Activated naive CD4-positive, alpha-beta T cell treated with anti-CD3 and anti-CD28 coated beads for 36 hours (primary cell): ENCODE measurements at regions not wholly inside any gene's neighbourhood (a gene's known extent, or its start where the extent isn't known, plus 50 kb on each side); places are given as distances from the start of the nearest gene placed in this dataset.

Experiments
- CTCF ChIA-PET: fragments of 350-600 bp; sonication (Branson Sonifier 250); formaldehyde crosslinking; loops from one replicate; lab custom pipeline; 2021; ENCODE audit warnings: antibody characterized with exemption; lab: Charles Lee
- DNase-seq: peaks from one replicate; pipeline ENCODE4 v3.0.0-alpha.2; 2020
- H3K27ac Mint-ChIP-seq: one replicate; pipeline ENCODE4 v1.8.0; 2021; ENCODE audit warnings: mild to moderate bottlenecking, mixed read lengths
- H3K27me3 Mint-ChIP-seq: one replicate; pipeline ENCODE4 v1.8.0; 2021; ENCODE audit warnings: low read depth, mixed read lengths
- H3K36me3 Mint-ChIP-seq: one replicate; pipeline ENCODE4 v1.8.0; 2021; ENCODE audit warnings: low read depth, mixed read lengths
- H3K4me1 Mint-ChIP-seq: one replicate; pipeline ENCODE4 v1.8.0; 2021; ENCODE audit warnings: low read depth, mixed read lengths
- H3K4me3 Mint-ChIP-seq: one replicate; pipeline ENCODE4 v1.8.0; 2021; ENCODE audit warnings: mild to moderate bottlenecking, moderate library complexity, mixed read lengths
- H3K9me3 Mint-ChIP-seq: one replicate; pipeline ENCODE4 v1.8.0; 2021; ENCODE audit warnings: mixed read lengths
- intact Hi-C: fragments of 100-400 bp; cut with micrococcal nuclease; formaldehyde crosslinking; loops from one replicate; pipeline ENCODE4 v1.15.1; 2023

DNA sequence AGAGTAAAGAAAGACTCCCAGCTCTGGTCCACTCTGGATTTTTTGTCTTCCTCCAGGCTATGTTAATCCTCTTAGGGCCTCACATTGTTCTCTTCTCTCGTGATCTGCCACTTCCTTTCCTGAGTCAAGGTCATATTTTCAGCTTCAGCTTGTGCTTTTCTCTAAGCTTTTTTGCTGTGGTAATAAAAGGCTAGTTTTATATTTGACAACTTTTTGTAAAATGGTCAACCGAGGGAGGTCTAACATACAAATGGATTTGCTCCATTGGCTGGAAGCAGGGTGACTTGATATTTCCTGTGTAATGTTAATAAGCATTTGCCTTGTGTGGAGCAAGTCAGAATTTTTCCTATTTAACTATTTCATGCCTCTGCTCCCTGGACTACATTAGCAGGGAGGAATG is 239.7 kb downstream of the RAB28 start:
- CTCF ChIA-PET: no interaction called here
- intact Hi-C loops: no loop called here
- peaks cover 28% of the 10 kb centered on the region for H3K9me3 Mint-ChIP-seq

DNA sequence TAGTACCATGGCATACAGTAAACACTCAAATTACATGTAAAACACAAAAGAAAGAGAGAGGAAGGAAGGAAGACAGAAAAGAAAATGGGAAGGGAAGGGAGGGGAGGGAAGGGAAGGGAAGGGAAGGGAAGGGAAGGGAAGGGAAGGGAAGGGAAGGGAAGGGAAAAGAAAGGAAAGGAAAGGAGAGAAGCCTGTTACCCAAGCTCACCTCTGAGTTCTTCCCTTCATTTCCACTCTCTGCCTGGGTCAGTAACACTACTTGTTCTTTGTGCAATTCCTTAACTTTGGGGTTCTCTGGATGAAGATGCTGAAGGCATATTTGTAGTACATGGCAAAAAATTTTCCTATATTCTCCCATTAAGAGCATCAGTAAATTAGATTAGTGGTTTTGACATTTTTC is 241.0 kb downstream of the RAB28 start:
- no peak overlapping the region for H3K4me3 Mint-ChIP-seq
- no peak overlapping the region for H3K27ac Mint-ChIP-seq
- peaks cover 18% of the 10 kb centered on the region for H3K9me3 Mint-ChIP-seq
- peaks cover 10% of the 10 kb centered on the region for H3K36me3 Mint-ChIP-seq
- no peak for DNase-seq
- intact Hi-C loops: no loop called here
- H3K4me1 Mint-ChIP-seq: no peaks in the 10 kb centered on the region
- CTCF ChIA-PET: interaction anchor here (0.6 kb wide), 1 partner anchor 471 kb away, joined by 4 read pairs; no protein-coding TSS in a partner anchor
- H3K27me3 Mint-ChIP-seq: no peaks in the 10 kb centered on the region

More for the DNA sequence above, 239.7 kb downstream of the RAB28 start:
- Mint-ChIP-seq H3K27ac (no peak overlapping the region), H3K4me3 (no peak overlapping the region), H3K36me3 (peaks cover 13% of the 10 kb centered on the region), H3K27me3 (no peaks in the 10 kb centered on the region), H3K4me1 (no peaks in the 10 kb centered on the region)
- no peak for DNase-seq

DNA sequence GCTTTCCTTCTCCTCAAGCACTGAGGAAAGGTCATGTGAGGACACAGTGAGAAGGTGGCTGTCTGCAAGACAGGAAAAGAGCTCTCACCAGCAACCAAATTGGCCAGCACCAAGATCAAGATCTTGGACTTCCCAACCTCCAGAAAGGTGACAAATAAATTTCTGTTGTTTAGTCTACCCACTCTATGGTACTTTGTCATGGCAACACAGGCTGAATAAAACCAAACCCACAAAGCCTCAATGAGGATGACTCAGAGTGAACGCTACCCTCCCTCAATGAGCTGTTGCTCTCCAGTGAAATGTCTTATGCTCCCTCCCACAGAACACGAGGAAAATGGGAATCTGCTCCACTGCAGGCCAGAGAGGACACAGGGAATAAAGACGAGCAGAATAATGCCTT is 244.1 kb downstream of the RAB28 start:
- Mint-ChIP-seq H3K4me3 (no peak overlapping the region), H3K4me1 (no peaks in the 10 kb centered on the region), H3K27me3 (no peaks in the 10 kb centered on the region), H3K36me3 (no peaks in the 10 kb centered on the region), H3K27ac (no peak overlapping the region), H3K9me3 (no peaks in the 10 kb centered on the region)
- DNase-seq: no peak
- CTCF ChIA-PET: no interaction called here
- intact Hi-C loops: no loop called here

DNA sequence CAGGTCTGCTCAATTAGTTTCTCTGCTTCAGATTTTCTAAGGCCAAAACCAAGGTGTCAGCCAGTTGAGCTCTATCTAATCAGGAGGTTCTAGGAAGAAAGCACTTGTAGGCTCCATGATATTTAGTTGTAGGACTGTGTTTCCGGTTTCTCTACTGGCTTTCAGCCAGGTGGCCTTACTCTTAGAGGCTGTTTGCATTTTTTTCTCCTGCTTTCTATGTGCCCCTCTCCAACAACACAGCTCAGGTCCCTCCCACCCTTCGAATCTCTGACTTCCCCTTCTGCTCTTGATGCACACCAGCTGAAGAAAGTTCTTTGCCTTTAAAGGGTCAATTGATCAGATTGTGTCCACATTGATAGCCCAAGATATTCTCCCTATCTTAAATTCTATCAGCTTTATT is 245.2 kb downstream of the RAB28 start:
- Mint-ChIP-seq H3K4me1 (no peaks in the 10 kb centered on the region), H3K27ac (no peak overlapping the region), H3K27me3 (no peaks in the 10 kb centered on the region), H3K9me3 (peaks cover 2% of the 10 kb centered on the region), H3K4me3 (no peak overlapping the region), H3K36me3 (peaks cover 3% of the 10 kb centered on the region)
- intact Hi-C loops: no loop called here
- no peak for DNase-seq
- CTCF ChIA-PET: no interaction called here

DNA sequence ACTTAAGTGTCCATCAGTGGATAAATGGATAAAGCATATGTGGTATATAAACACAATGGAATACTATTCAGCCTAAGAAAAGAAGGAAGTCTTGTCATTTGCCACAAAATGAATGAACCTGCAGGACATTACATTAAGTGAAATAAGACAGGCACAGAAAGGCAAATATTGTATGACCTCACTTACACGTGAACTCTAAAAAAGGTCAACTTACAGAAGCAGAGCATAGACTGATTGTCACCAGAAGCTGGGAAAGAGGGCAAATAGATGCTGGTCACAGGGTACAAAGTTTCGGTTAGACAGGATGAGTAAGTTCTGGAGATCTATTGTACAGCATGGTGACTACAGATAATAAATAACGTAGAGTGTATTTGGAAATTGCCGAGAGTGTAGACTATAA is 247.7 kb downstream of the RAB28 start:
- CTCF ChIA-PET: no interaction called here
- peaks cover 15% of the 10 kb centered on the region for H3K9me3 Mint-ChIP-seq
- no peaks in the 10 kb centered on the region for H3K27me3 Mint-ChIP-seq
- DNase-seq: no peak
- H3K36me3 Mint-ChIP-seq: peaks cover 3% of the 10 kb centered on the region
- intact Hi-C loops: no loop called here
- no peak overlapping the region for H3K4me3 Mint-ChIP-seq
- H3K27ac Mint-ChIP-seq: no peak overlapping the region
- H3K4me1 Mint-ChIP-seq: no peaks in the 10 kb centered on the region

DNA sequence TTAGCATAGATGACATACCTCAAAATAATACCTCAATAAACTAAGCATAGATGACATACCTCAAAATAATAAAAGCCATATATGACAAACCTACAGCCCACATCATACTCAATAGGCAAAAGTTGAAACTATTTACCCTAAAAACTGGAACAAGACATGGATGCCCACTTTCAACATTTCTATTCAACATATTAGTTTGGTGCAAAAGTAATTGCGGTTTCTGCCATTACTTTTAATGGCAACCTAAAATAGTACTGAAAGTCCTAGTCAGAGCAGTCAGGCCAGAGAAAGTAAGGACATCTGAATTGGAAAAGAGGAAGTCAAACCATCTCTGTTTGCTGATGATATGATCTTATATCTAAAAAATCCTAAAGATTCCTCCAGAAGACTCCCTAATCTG is 250.4 kb downstream of the RAB28 start:
- no peak for DNase-seq
- Mint-ChIP-seq H3K36me3 (peaks cover 16% of the 10 kb centered on the region), H3K27ac (no peak overlapping the region), H3K9me3 (peaks cover 28% of the 10 kb centered on the region), H3K4me1 (no peaks in the 10 kb centered on the region), H3K4me3 (no peak overlapping the region), H3K27me3 (no peaks in the 10 kb centered on the region)
- intact Hi-C loops: no loop called here
- CTCF ChIA-PET: no interaction called here

DNA sequence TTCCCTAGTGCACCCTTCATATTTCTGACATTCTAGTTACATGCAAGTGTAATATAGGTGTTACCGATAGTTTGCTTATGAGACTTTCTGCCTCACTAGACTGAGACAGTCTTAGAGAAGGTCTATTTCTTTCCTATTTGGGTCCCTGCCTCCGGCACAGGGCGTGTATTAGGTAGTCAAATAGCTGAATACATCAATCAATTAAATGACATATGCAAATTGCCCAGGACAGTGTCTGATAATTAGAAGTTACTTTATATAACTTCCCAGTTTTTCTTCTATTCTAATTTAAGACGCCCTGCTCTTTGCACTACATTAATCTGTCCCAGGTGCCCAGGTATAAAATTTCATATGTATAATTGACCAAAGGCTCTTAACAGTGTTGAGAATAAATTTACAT is 264.2 kb downstream of the RAB28 start:
- Mint-ChIP-seq H3K36me3 (peaks cover 5% of the 10 kb centered on the region), H3K4me1 (no peaks in the 10 kb centered on the region), H3K27ac (no peak overlapping the region), H3K4me3 (no peak overlapping the region), H3K27me3 (no peaks in the 10 kb centered on the region), H3K9me3 (peaks cover 9% of the 10 kb centered on the region)
- no peak for DNase-seq
- intact Hi-C loops: no loop called here
- CTCF ChIA-PET: no interaction called here

DNA sequence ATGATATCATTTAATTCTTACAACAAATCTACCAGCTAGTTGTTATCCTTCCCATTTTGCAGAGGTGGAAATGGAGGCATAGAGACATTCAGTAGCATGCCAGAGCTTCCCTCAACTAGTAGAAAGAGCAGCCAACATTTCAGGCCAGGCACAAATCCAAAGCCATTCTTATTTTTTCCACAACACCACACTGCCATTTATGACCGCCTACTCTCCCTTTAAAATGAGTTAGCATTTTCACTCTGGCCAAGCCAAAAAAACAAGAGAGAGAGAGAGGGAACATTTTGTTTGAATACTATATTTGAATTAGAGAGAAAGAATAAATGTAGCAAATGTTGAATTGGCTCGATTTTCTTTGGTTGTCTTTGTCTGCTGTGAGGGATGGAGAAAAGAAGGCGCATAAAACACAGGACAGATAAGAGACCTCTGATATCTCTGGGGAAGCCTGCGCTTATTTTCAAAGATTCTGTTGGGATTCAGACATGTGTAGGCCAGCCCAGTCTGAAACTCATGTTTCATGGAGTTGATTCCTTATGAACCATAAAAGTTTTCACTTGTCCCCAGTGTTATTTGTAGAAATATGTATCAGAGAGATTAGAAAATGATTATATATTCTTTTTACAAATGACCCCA is 265.7 kb downstream of the RAB28 start:
- CTCF ChIA-PET: no interaction called here
- H3K36me3 Mint-ChIP-seq: peaks cover 5% of the 10 kb centered on the region
- no peaks in the 10 kb centered on the region for H3K4me1 Mint-ChIP-seq
- no peak for DNase-seq
- no peaks in the 10 kb centered on the region for H3K27me3 Mint-ChIP-seq
- no peak overlapping the region for H3K27ac Mint-ChIP-seq
- intact Hi-C loops: no loop called here
- H3K9me3 Mint-ChIP-seq: peaks cover 9% of the 10 kb centered on the region
- no peak overlapping the region for H3K4me3 Mint-ChIP-seq

DNA sequence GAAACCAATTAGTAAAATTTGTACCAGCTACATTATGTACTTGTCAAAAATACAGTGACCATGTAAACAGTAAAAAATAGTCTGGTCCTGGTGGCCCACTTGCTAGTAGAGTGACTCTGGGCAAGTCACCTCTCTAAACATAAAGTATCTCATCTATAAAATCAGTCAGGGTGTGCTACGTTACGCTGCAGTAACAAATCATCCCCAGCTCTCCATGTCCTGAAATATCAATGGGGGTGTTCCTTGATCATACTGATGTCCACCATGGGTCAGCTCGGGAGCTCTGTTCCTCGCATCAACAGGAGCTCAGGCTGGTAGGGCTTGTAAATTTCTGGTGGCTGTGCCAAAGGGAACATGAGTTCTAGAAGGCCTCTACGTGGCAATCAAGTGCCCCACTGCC is 268.6 kb downstream of the RAB28 start:
- Mint-ChIP-seq H3K27ac (no peak overlapping the region), H3K36me3 (peaks cover 5% of the 10 kb centered on the region), H3K4me1 (no peaks in the 10 kb centered on the region), H3K27me3 (no peaks in the 10 kb centered on the region), H3K4me3 (no peak overlapping the region), H3K9me3 (peaks cover 9% of the 10 kb centered on the region)
- no peak for DNase-seq
- intact Hi-C loops: no loop called here
- CTCF ChIA-PET: no interaction called here

DNA sequence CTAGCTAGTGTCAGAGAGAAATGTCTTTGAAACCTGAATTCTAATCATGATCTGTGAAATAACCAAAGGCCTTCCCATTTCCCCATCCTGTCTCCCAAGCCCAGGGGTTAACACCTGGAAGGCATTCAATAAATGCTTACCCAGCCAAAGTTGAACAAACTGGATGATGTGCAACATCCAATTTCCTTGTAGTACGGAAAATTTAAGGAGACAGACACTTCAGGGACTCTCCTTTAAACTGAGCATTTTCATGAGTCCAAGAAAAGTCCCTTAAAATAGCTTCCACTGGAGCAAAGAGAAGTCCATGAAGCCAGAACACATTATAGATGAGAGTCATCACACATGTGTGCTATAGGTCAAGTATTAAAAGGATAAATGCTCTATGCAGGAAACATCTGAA is 271.2 kb downstream of the RAB28 start:
- Mint-ChIP-seq H3K27ac (no peak overlapping the region), H3K36me3 (peaks cover 5% of the 10 kb centered on the region)

DNA sequence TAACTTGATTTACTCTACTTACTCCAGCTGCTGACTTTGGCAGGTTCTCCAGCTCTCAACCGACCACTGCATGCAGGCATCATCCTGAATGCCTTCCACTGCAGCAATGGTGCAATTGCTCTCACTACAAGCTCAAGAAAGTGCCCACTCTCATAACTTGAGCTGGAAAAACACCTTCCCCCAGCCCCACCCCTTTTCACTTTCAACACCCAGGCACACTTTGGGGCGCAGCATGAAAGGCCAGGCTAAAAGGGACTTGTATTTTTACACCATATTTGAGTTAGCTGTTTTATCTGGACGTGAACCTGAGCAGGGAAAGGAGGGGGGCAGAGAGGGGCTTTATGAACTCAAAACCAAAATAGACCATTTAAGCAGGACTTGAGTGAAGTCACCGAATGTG is 274.5 kb downstream of the RAB28 start:
- H3K36me3 Mint-ChIP-seq: no peaks in the 10 kb centered on the region
- no peak overlapping the region for H3K27ac Mint-ChIP-seq
- no peak overlapping the region for H3K4me3 Mint-ChIP-seq
- CTCF ChIA-PET: interaction anchor here (0.7 kb wide), 1 partner anchor 56 kb away, joined by 3 read pairs; no protein-coding TSS in a partner anchor
- H3K9me3 Mint-ChIP-seq: no peaks in the 10 kb centered on the region
- intact Hi-C loops: no loop called here
- no peaks in the 10 kb centered on the region for H3K27me3 Mint-ChIP-seq
- DNase-seq: no peak
- H3K4me1 Mint-ChIP-seq: no peaks in the 10 kb centered on the region

More for the DNA sequence above, 271.2 kb downstream of the RAB28 start:
- Mint-ChIP-seq H3K4me3 (no peak overlapping the region), H3K27me3 (no peaks in the 10 kb centered on the region), H3K9me3 (peaks cover 9% of the 10 kb centered on the region), H3K4me1 (no peaks in the 10 kb centered on the region)
- CTCF ChIA-PET: no interaction called here
- DNase-seq: no peak
- intact Hi-C loops: no loop called here

DNA sequence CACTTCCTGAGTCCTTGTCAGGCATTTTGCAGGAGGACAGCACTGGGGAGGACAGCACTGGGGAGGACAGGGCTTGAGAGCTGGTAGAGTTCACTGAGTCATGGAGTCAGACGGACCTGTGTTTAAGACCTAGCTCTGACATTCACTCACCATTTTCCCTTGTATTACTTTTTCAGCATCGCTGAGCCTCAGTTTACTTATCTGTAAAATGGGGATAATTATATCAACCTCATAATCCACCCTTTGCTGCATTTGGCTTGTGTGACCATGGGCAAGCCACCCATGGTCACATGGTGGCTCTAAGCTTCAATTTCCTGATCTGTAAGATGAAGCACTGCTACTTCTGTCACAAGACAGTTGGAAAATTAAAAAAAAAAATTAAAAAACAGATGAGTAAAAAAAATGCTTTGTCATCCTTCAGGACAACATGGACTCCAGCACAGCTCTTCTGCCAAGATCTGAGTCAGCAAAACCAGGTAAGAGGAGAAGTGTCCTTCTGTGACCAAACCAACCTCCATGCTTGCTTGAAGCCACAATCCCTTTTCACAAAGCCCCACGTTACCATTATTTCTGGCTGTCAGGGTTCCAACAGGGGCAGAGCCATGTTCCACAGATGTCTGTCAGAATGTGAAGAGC is 275.5 kb downstream of the RAB28 start:
- no peaks in the 10 kb centered on the region for H3K36me3 Mint-ChIP-seq

DNA sequence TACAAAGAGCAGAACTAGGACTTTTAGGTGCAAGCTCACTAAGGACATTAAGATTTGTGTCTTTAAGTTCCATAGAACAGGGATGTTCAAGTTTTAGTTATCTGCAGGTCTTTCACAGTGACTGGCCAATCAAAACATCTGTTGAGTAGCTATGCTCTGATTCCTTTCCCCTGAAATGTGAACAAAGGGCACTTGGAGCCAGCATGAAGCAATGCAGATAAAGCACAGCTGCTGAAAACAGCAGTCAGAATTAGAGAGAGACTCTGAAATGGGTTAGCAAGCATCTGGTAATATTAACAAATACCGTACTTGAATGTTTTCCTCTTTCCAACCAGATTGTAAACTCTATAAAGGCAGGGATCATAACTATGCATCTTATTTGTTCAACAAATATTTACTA is 276.9 kb downstream of the RAB28 start:
- intact Hi-C loops: no loop called here
- H3K9me3 Mint-ChIP-seq: no peaks in the 10 kb centered on the region

More for the DNA sequence above, 275.5 kb downstream of the RAB28 start:
- H3K27me3 Mint-ChIP-seq: no peaks in the 10 kb centered on the region
- CTCF ChIA-PET: no interaction called here
- H3K27ac Mint-ChIP-seq: no peak overlapping the region
- no peak overlapping the region for H3K4me3 Mint-ChIP-seq
- no peaks in the 10 kb centered on the region for H3K9me3 Mint-ChIP-seq
- H3K4me1 Mint-ChIP-seq: no peaks in the 10 kb centered on the region
- no peak for DNase-seq
- intact Hi-C loops: no loop called here

More for the DNA sequence above, 276.9 kb downstream of the RAB28 start:
- Mint-ChIP-seq H3K27ac (no peak overlapping the region), H3K4me1 (no peaks in the 10 kb centered on the region), H3K36me3 (no peaks in the 10 kb centered on the region), H3K4me3 (no peak overlapping the region), H3K27me3 (no peaks in the 10 kb centered on the region)
- DNase-seq: no peak
- CTCF ChIA-PET: no interaction called here
